Smooth muscle cell (in vitro differentiated cells): ENCODE measurements at regions not wholly inside any gene's neighbourhood (a gene's known extent, or its start where the extent isn't known, plus 50 kb on each side); places are given as distances from the start of the nearest gene placed in this dataset.

Source experiments
- DNase-seq: peaks from one replicate; lab custom pipeline; 2025; ENCODE audit not compliant: unreplicated experiment; lab: John Stamatoyannopoulos, UW
- H2AFZ ChIP-seq: fragments of 200-600 bp; sonication (generic); 2 replicates; pipeline ENCODE4 v1.6.0; 2016; ENCODE audit warnings: antibody characterized with exemption, low read depth, mild to moderate bottlenecking
- H3F3A ChIP-seq: fragments of 200-600 bp; sonication (generic); 2 replicates; pipeline ENCODE4 v1.6.0; 2017; ENCODE audit warnings: antibody characterized with exemption, low read depth
- H3K27ac ChIP-seq: fragments of 200-600 bp; sonication (generic); 2 replicates; pipeline ENCODE4 v1.5.1; 2016; ENCODE audit warnings: low read depth, mild to moderate bottlenecking
- H3K27me3 ChIP-seq: fragments of 200-600 bp; sonication (generic); 2 replicates; pipeline ENCODE4 v1.6.1; 2016; ENCODE audit warnings: low read depth, mild to moderate bottlenecking
- H3K36me3 ChIP-seq: fragments of 200-600 bp; sonication (generic); 2 replicates; pipeline ENCODE4 v1.5.1; 2016; ENCODE audit warnings: low read depth
- H3K4me1 ChIP-seq: fragments of 200-600 bp; sonication (generic); 2 replicates; pipeline ENCODE4 v1.5.1; 2016; ENCODE audit warnings: low read depth
- H3K4me2 ChIP-seq: fragments of 200-600 bp; sonication (generic); 2 replicates; pipeline ENCODE4 v1.6.0; 2016; ENCODE audit warnings: mild to moderate bottlenecking
- H3K4me3 ChIP-seq: fragments of 200-600 bp; sonication (generic); 2 replicates; pipeline ENCODE4 v1.5.1; 2016; ENCODE audit warnings: mild to moderate bottlenecking
- H3K79me2 ChIP-seq: fragments of 200-600 bp; sonication (generic); 2 replicates; pipeline ENCODE4 v1.6.0; 2016; ENCODE audit warnings: low read depth, mild to moderate bottlenecking
- H3K9ac ChIP-seq: fragments of 200-600 bp; sonication (generic); 2 replicates; pipeline ENCODE4 v1.6.0; 2016; ENCODE audit warnings: low read depth
- H3K9me3 ChIP-seq: fragments of 200-600 bp; sonication (generic); replicated peaks from 2 replicates; pipeline ENCODE4 v1.5.1; 2016; ENCODE audit warnings: low read depth
- H4K20me1 ChIP-seq: fragments of 200-600 bp; sonication (generic); 2 replicates; pipeline ENCODE4 v1.6.0; 2016; ENCODE audit warnings: low read depth
- CTCF ChIP-seq: fragments of 200-600 bp; sonication (generic); IDR thresholded peaks from 2 replicates; pipeline ENCODE4 v1.5.1; 2017; ENCODE audit warnings: borderline replicate concordance, mild to moderate bottlenecking, antibody characterized with exemption; ENCODE audit not compliant: insufficient read depth, poor library complexity, severe bottlenecking
- WGBS: methylation state at CpG from one replicate; pipeline ENCODE4 v1.1.7; 2016; ENCODE audit warnings: low lambda C conversion rate; 5-methylcytosine and 5-hydroxymethylcytosine counted together

- WGBS = 66% methylated on average over 4 of the region's 4 CpGs
- H3K4me1 ChIP-seq = no peaks in the 10 kb centered on the region
- DNase-seq = no peak
Measured at GRCh38 chr2:21920721-21921120, 797.0 kb downstream of the TDRD15 start.

GRCh38 chr2:21924640-21925285, 801.0 kb downstream of the TDRD15 start:
- Histone ChIP-seq H3F3A (no peaks in the 10 kb centered on the region), H3K9me3 (peaks cover 4% of the 10 kb centered on the region), H3K9ac (no peak overlapping the region), H4K20me1 (no peaks in the 10 kb centered on the region), H3K36me3 (no peaks in the 10 kb centered on the region), H3K4me1 (no peaks in the 10 kb centered on the region), H3K27ac (no peak overlapping the region), H3K27me3 (no peaks in the 10 kb centered on the region), H3K4me3 (no peak overlapping the region), H2AFZ (no peak overlapping the region), H3K79me2 (no peaks in the 10 kb centered on the region), H3K4me2 (no peak overlapping the region)
- 65% methylated on average over 2 of the region's 2 CpGs for WGBS
- DNase-seq = no peak
- no peak for TF ChIP-seq CTCF

More at GRCh38 chr2:21920721-21921120, 797.0 kb downstream of the TDRD15 start:
- Histone ChIP-seq H3K9ac (no peak overlapping the region), H4K20me1 (no peaks in the 10 kb centered on the region), H3K4me2 (no peak overlapping the region), H3K27ac (no peak overlapping the region), H3K27me3 (no peaks in the 10 kb centered on the region), H2AFZ (no peak overlapping the region), H3K9me3 (peaks cover 4% of the 10 kb centered on the region), H3K79me2 (no peaks in the 10 kb centered on the region), H3K4me3 (no peak overlapping the region), H3F3A (no peaks in the 10 kb centered on the region), H3K36me3 (no peaks in the 10 kb centered on the region)
- no peak for TF ChIP-seq CTCF

- H3K4me3 ChIP-seq = no peak overlapping the region
- WGBS = 85% methylated on average over 2 of the region's 2 CpGs
- H2AFZ ChIP-seq = no peak overlapping the region
- H3K4me1 ChIP-seq = no peaks in the 10 kb centered on the region
- H3K4me2 ChIP-seq = no peak overlapping the region
- no peaks in the 10 kb centered on the region for H3K27me3 ChIP-seq
- no peaks in the 10 kb centered on the region for H3K79me2 ChIP-seq
- no peak overlapping the region for H3K27ac ChIP-seq
- no peaks in the 10 kb centered on the region for H4K20me1 ChIP-seq
- no peaks in the 10 kb centered on the region for H3K36me3 ChIP-seq
- peaks cover 4% of the 10 kb centered on the region for H3K9me3 ChIP-seq
- TF ChIP-seq CTCF = peak; percentile 22
- DNase-seq = no peak
- H3K9ac ChIP-seq = no peak overlapping the region
- H3F3A ChIP-seq = no peaks in the 10 kb centered on the region
Measured at GRCh38 chr2:21928292-21928691, 804.5 kb downstream of the TDRD15 start.

GRCh38 chr2:21930226-21930625, 806.5 kb downstream of the TDRD15 start:
- Histone ChIP-seq H3K9me3 (no peaks in the 10 kb centered on the region), H3K79me2 (no peaks in the 10 kb centered on the region), H2AFZ (no peak overlapping the region), H3K27ac (no peak overlapping the region), H3K36me3 (no peaks in the 10 kb centered on the region), H4K20me1 (no peaks in the 10 kb centered on the region), H3K4me2 (peak overlapping the region; percentile 33), H3K9ac (no peak overlapping the region), H3K4me1 (no peaks in the 10 kb centered on the region), H3K27me3 (no peaks in the 10 kb centered on the region), H3F3A (no peaks in the 10 kb centered on the region), H3K4me3 (no peak overlapping the region)
- WGBS = 52% methylated on average over 2 of the region's 2 CpGs
- TF ChIP-seq CTCF = no peak
- no peak for DNase-seq
